Body of pancreas (tissue), 4 donors: ENCODE measurements at regions not wholly inside any gene's neighbourhood (a gene's known extent, or its start where the extent isn't known, plus 50 kb on each side); places are given as distances from the start of the nearest gene placed in this dataset.

Source experiments
- ATAC-seq: fragments of 150-250 bp; one replicate; pipeline ENCODE4 v1.9.1; 2016
- DNase-seq, 4 donors: peaks; one replicate each; pipeline ENCODE4 v3.0.0-alpha.2; 2019
- H3K27ac ChIP-seq, 4 donors: fragments of 200-600 bp; sonication (generic); 1 replicate in 3 of 4; 2 replicates in 1 of 4; pipeline versions ENCODE4 v1.5.1 to v1.6.1; 2016 to 2019; ENCODE audit warnings: mild to moderate bottlenecking in 1 of 4, mixed read lengths in 1 of 4, moderate library complexity in 1 of 4
- H3K27me3 ChIP-seq, 2 donors: fragments of 200-600 bp; sonication (generic); one replicate each; pipeline ENCODE4 v1.6.0; 2016; ENCODE audit warnings: mild to moderate bottlenecking in 1 of 2
- H3K36me3 ChIP-seq, 2 donors: fragments of 200-600 bp; sonication (generic); replicated peaks in 1 of 2; 2 replicates each; pipeline ENCODE4 v1.5.1; 2016; ENCODE audit warnings: low read depth in 2 of 2; ENCODE audit not compliant: insufficient read depth in 1 of 2
- H3K4me1 ChIP-seq: fragments of 200-600 bp; sonication (generic); one replicate; pipeline ENCODE4 v1.6.0; 2016
- H3K4me3 ChIP-seq, 2 donors: fragments of 200-600 bp; sonication (generic); 1 replicate in 1 of 2; 2 replicates in 1 of 2; pipeline ENCODE4 v1.5.1; 2016 to 2019
- H3K9me3 ChIP-seq, 3 donors: fragments of 200-600 bp; sonication (generic); 1 replicate in 2 of 3; 2 replicates in 1 of 3; pipeline ENCODE4 v1.5.1; 2016
- POLR2A ChIP-seq, 3 donors: fragments of 450-650 bp; IDR thresholded peaks; one replicate each; pipeline ENCODE4 v1.6.1; 2016; ENCODE audit warnings: antibody characterized with exemption in 3 of 3, mild to moderate bottlenecking in 2 of 3
- WGBS, 2 donors: methylation state at CpG; one replicate each; pipeline ENCODE4 v1.1.5; 2017; 5-methylcytosine and 5-hydroxymethylcytosine counted together
- intact Hi-C: fragments of 100-400 bp; cut with DNase I; formaldehyde crosslinking; loops from one replicate; pipeline ENCODE4 v1.15.1; 2023
- TF ChIP-seq, protein P1 (sequence below), 7 experiments: fragments of 450-650 bp in 4 of 7; fragments of 200-600 bp in 3 of 7; sonication (generic) in 3 of 7; IDR thresholded peaks; one replicate each; pipeline ENCODE4 v1.5.1; 2016 to 2019; ENCODE audit warnings: antibody characterized with exemption in 7 of 7

DNA sequence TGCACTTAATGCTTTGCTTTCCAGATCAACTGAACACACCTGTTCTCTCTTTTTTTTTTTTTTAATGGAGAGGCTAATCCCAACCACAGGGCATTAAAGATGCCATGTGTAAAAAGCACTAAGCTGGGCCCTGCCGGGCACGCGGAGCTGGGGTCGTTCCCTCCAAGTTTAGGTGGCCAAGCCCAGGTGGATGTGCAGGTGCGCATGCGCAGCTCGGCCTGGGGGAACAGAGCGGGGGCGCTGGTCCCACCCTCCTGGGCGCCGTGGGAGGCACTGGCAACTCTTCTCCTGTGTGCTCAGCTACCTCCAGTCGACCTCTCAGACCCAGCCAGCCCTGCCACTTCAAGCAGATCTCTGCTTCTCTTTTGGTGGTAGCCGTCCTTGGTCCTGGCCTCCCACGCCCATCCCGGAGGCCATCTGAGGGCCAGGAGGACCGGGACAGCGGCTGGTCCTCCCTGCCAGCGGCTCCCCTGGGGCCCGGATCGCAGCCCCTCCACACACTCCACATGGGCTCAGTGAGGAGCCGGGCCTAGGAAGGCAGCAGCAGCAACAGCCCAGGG is 679.3 kb downstream of the BCL11B start:
- Histone ChIP-seq H3K27me3 (no peaks in the 10 kb centered on the region), H3K27ac (no peak overlapping the region), H3K9me3 (peaks cover 0 to 6% (median 0%) of the 10 kb centered on the region in 3 donors), H3K36me3 (no peaks in the 10 kb centered on the region), H3K4me3 (no peak overlapping the region), H3K4me1 (no peaks in the 10 kb centered on the region)
- intact Hi-C loops = no loop called here
- 77 to 87% methylated on average over 8 to 21 of the region's 21 CpGs for WGBS, 2 donors
- no peak for TF ChIP-seq POLR2A (IDR thresholded peaks at IDR 0.05)
- TF ChIP-seq, protein P1, sequence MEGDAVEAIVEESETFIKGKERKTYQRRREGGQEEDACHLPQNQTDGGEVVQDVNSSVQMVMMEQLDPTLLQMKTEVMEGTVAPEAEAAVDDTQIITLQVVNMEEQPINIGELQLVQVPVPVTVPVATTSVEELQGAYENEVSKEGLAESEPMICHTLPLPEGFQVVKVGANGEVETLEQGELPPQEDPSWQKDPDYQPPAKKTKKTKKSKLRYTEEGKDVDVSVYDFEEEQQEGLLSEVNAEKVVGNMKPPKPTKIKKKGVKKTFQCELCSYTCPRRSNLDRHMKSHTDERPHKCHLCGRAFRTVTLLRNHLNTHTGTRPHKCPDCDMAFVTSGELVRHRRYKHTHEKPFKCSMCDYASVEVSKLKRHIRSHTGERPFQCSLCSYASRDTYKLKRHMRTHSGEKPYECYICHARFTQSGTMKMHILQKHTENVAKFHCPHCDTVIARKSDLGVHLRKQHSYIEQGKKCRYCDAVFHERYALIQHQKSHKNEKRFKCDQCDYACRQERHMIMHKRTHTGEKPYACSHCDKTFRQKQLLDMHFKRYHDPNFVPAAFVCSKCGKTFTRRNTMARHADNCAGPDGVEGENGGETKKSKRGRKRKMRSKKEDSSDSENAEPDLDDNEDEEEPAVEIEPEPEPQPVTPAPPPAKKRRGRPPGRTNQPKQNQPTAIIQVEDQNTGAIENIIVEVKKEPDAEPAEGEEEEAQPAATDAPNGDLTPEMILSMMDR (IDR thresholded peaks at IDR 0.05) = no peak
- ATAC-seq (no peak), DNase-seq (no peak)

DNA sequence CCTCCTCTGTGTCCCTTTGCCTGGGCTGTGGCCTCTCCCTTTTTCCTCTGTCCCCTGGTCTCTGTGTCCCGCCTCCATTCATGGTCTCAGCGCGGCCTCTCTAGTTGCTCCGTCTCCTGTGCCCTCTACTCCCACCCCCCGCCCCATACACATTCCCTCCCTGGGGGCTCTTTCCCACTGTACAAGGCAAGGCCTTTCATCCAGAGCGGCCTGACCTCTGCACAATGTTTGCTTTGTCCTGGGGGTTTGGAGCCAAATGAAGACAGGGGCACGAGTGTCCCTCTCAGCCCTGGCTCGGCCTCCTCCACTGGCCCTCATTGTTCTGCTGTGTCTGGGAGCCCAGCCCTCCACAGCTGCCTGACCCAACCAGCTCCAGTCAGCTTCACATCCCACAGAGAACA is 678.6 kb downstream of the BCL11B start:
- ATAC-seq = no peak
- peaks cover 0 to 6% (median 0%) of the 10 kb centered on the region in 3 donors for H3K9me3 ChIP-seq
- no peaks in the 10 kb centered on the region for H3K4me1 ChIP-seq
- 34 to 63% methylated on average over 8 of the region's 8 CpGs for WGBS, 2 donors
- H3K27ac ChIP-seq = no peak overlapping the region
- intact Hi-C loops = no loop called here
- no peaks in the 10 kb centered on the region for H3K36me3 ChIP-seq
- TF ChIP-seq, protein P1 (IDR thresholded peaks at IDR 0.05) = no peak
- H3K27me3 ChIP-seq = no peaks in the 10 kb centered on the region
- no peak for DNase-seq
- H3K4me3 ChIP-seq = no peak overlapping the region

DNA sequence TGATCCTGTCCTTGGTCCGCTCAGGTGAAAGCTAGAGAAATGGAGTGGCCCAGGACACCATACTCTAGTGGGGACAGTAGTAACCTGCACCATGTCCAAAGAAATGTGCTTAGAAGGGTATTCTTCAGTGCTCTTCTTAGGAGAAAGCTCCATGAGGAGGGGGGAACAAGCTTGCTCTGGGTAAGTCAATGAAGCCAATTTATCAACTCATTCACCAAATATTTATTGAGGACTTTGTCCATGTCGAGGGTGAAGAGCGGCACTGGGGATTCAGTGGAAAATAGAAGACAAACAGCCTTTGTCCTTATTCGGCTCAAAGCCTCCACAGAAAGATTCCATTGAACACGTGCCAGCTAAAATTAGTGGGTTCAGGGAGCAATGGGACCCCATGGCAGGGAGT is 677.8 kb downstream of the BCL11B start:
- TF ChIP-seq, protein P1 (IDR thresholded peaks at IDR 0.05) = no peak
- TF ChIP-seq POLR2A (IDR thresholded peaks at IDR 0.05) = no peak
- H3K4me3 ChIP-seq = no peak overlapping the region
- H3K36me3 ChIP-seq = no peaks in the 10 kb centered on the region
- no peak overlapping the region for H3K27ac ChIP-seq
- H3K9me3 ChIP-seq = peaks cover 0 to 6% (median 0%) of the 10 kb centered on the region in 3 donors
- H3K27me3 ChIP-seq = no peaks in the 10 kb centered on the region
- DNase-seq (no peak), ATAC-seq (no peak)
- intact Hi-C loops = no loop called here
- 45 to 46% methylated on average over 5 of the region's 5 CpGs for WGBS, 2 donors
- no peaks in the 10 kb centered on the region for H3K4me1 ChIP-seq

DNA sequence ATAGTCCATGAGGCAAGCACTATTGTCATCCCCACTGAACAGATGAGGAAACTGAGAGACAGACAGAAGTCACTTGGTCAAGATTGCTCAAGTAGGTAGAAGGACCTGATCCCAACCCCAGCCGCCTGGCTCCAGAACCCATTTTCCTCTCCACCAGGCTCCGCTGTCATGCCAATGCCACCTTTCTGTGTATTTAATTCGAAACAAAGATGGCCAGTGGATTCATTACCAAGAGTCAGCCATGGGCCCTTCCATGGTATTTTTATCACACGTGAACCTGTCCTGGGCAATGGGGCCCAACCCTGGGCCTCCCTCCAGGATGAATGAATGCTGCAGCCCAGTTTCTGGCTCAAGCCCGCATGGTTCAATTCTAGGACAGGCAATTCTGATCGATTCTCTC is 673.4 kb downstream of the BCL11B start:
- Histone ChIP-seq H3K27me3 (no peaks in the 10 kb centered on the region), H3K9me3 (peaks cover 0 to 6% (median 0%) of the 10 kb centered on the region in 3 donors), H3K4me1 (no peaks in the 10 kb centered on the region), H3K27ac (no peak overlapping the region), H3K36me3 (no peaks in the 10 kb centered on the region), H3K4me3 (no peak overlapping the region)
- ATAC-seq (no peak), DNase-seq (no peak)
- 81 to 87% methylated on average over 6 of the region's 6 CpGs for WGBS, 2 donors
- TF ChIP-seq POLR2A (IDR thresholded peaks at IDR 0.05) = no peak
- TF ChIP-seq, protein P1 (IDR thresholded peaks at IDR 0.05) = no peak
- intact Hi-C loops = no loop called here

DNA sequence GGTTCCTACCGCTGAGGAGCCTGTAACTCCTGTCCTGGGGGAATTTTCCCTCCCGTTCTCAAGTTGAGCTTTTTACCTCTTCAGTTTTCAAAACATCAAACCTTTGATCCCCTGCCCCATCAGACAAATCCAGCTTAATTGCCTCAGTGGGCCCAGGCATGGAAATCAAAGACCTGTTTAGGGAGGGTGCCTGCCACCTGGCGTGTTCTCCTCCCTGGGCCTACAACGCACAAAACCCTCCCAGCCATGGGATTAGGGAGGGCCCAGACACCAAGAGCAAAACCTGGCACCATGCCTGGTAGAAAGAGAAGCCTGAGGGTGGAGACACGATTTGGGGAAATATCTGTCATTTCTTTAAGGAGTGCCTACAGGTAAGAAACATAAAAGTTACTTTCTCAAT is 672.9 kb downstream of the BCL11B start:
- Histone ChIP-seq H3K9me3 (peaks cover 0 to 6% (median 0%) of the 10 kb centered on the region in 3 donors), H3K4me1 (no peaks in the 10 kb centered on the region), H3K36me3 (no peaks in the 10 kb centered on the region), H3K4me3 (no peak overlapping the region), H3K27me3 (no peaks in the 10 kb centered on the region), H3K27ac (no peak overlapping the region)
- WGBS, 2 donors = 50 to 57% methylated on average over 5 of the region's 5 CpGs
- ATAC-seq (no peak), DNase-seq (no peak)
- TF ChIP-seq POLR2A (IDR thresholded peaks at IDR 0.05) = no peak
- TF ChIP-seq, protein P1 (IDR thresholded peaks at IDR 0.05) = no peak
- intact Hi-C loops = no loop called here
